Endothelial cell of umbilical vein (primary cell): ENCODE measurements at regions not wholly inside any gene's neighbourhood (a gene's known extent, or its start where the extent isn't known, plus 50 kb on each side); places are given as distances from the start of the nearest gene placed in this dataset.
"Not testable (repeated sequence)": the region's sequence is repeated elsewhere in the genome, so short reads cannot be mapped to it uniquely, and the experiment has no call there.

Experiments
- BruUV-seq: library from RNA; stranded (reverse); fragments of 400-500 nt; replicated peaks from 2 replicates; lab custom pipeline; 2021; lab: Mats Ljungman, UMichigan
- CTCF ChIA-PET: fragments of 300-600, 350-600 bp; sonication (Branson Sonifier 250); formaldehyde crosslinking; loops from one replicate; lab custom pipeline; 2021; ENCODE audit warnings: antibody characterized with exemption, inconsistent platforms; lab: Charles Lee
- POLR2A ChIA-PET: fragments of 300-600, 350-600 bp; sonication (Branson Sonifier 250); formaldehyde crosslinking; loops from one replicate; lab custom pipeline; 2021; ENCODE audit warnings: antibody characterized with exemption, inconsistent platforms; lab: Charles Lee
- DNase-seq: peaks from one replicate; pipeline ENCODE4 v3.0.0-alpha.2; 2011; ENCODE audit warnings: low read depth, low spot score
- FAIRE-seq: peaks from 2 replicates; lab custom pipeline; 2011; peaks lifted over from hg19 to GRCh38; lab: Jason Lieb, UNC
- H2AFZ ChIP-seq: 2 replicates; pipeline ENCODE4 v1.6.0; 2012; ENCODE audit warnings: low read depth, low read length, control low read depth, inconsistent platforms
- H3K27ac ChIP-seq: 2 replicates; pipeline ENCODE4 v1.5.1; 2011; ENCODE audit warnings: low read depth, mild to moderate bottlenecking, control low read depth, low read length, moderate library complexity; ENCODE audit not compliant: insufficient read depth
- H3K27me3 ChIP-seq, 2 experiments: 2 replicates each; pipeline versions ENCODE4 v1.6.0 to v1.6.1; 2011; ENCODE audit warnings: low read length in 2 of 2, mixed read lengths in 1 of 2; ENCODE audit not compliant: control insufficient read depth in 2 of 2, insufficient read depth in 2 of 2
- H3K36me3 ChIP-seq, 2 experiments: 2 replicates in 1 of 2; 3 replicates in 1 of 2; pipeline ENCODE4 v1.5.1; 2011; ENCODE audit warnings: low read length in 2 of 2, mild to moderate bottlenecking in 1 of 2, moderate library complexity in 1 of 2; ENCODE audit not compliant: control insufficient read depth in 2 of 2, insufficient read depth in 2 of 2; ENCODE audit errors: extremely low read depth in 1 of 2
- H3K4me1 ChIP-seq: 3 replicates; pipeline ENCODE4 v1.5.1; 2011; ENCODE audit warnings: mild to moderate bottlenecking, low read length; ENCODE audit not compliant: control insufficient read depth, insufficient read depth; ENCODE audit errors: extremely low read depth
- H3K4me2 ChIP-seq: 2 replicates; pipeline ENCODE4 v1.6.1; 2011; ENCODE audit warnings: low read length, control low read depth, mixed read lengths; ENCODE audit not compliant: insufficient read depth
- H3K4me3 ChIP-seq, 3 experiments: fragments of 200-600 bp in 1 of 3; sonication (generic), shearing (Covaris generic) in 1 of 3; replicated peaks in 1 of 3; 2 replicates each; pipeline ENCODE4 v1.5.1; 2011 to 2016; ENCODE audit warnings: control low read depth in 3 of 3, low read length in 3 of 3, mild to moderate bottlenecking in 2 of 3, inconsistent platforms in 1 of 3, low read depth in 1 of 3, moderate library complexity in 1 of 3; ENCODE audit not compliant: insufficient read depth in 1 of 3
- H3K79me2 ChIP-seq: 2 replicates; pipeline ENCODE4 v1.6.0; 2012; ENCODE audit warnings: low read length, inconsistent platforms; ENCODE audit not compliant: control insufficient read depth, insufficient read depth
- H3K9ac ChIP-seq: replicated peaks from 2 replicates; pipeline ENCODE3; 2011; ENCODE audit warnings: low read length, control low read depth; ENCODE audit not compliant: insufficient read depth; ENCODE audit errors: extremely low read depth
- H3K9me1 ChIP-seq: replicated peaks from 3 replicates; pipeline ENCODE4 v1.6.0; 2011; ENCODE audit warnings: mild to moderate bottlenecking, low read length; ENCODE audit not compliant: control insufficient read depth, insufficient read depth; ENCODE audit errors: extremely low read depth
- H3K9me3 ChIP-seq: replicated peaks from 2 replicates; pipeline ENCODE4 v1.5.1; 2012; ENCODE audit warnings: low read length, inconsistent platforms; ENCODE audit not compliant: control insufficient read depth, insufficient read depth
- H4K20me1 ChIP-seq: replicated peaks from 2 replicates; pipeline ENCODE3; 2011; ENCODE audit warnings: mild to moderate bottlenecking, low read length; ENCODE audit not compliant: control insufficient read depth, insufficient read depth; ENCODE audit errors: extremely low read depth
- CTCF ChIP-seq, 2 donors: IDR thresholded peaks; 1 replicate in 1 of 2; 2 replicates in 1 of 2; pipeline ENCODE4 v1.5.1; 2011; ENCODE audit warnings: low read length in 2 of 2, mild to moderate bottlenecking in 2 of 2, moderate library complexity in 2 of 2, control low read depth in 1 of 2, inconsistent platforms in 1 of 2, low read depth in 1 of 2; ENCODE audit not compliant: insufficient read depth in 1 of 2; ENCODE audit errors: extremely low read depth in 1 of 2
- EZH2 ChIP-seq: IDR thresholded peaks from 2 replicates; pipeline ENCODE4 v1.6.1; 2012; ENCODE audit warnings: borderline replicate concordance, low read depth, mild to moderate bottlenecking, moderate library complexity, low read length, inconsistent platforms; ENCODE audit not compliant: severe bottlenecking
- FOS ChIP-seq: IDR thresholded peaks from 2 replicates; pipeline ENCODE4 v1.6.1; 2011; ENCODE audit warnings: mild to moderate bottlenecking, low read length, moderate library complexity, borderline replicate concordance; ENCODE audit not compliant: insufficient read depth
- GATA2 ChIP-seq: IDR thresholded peaks from 2 replicates; pipeline ENCODE4 v1.7.0; 2011; ENCODE audit warnings: low read depth, mild to moderate bottlenecking, moderate library complexity, mixed read lengths, low read length; ENCODE audit not compliant: insufficient read length, insufficient read depth
- JUN ChIP-seq: IDR thresholded peaks from 2 replicates; pipeline ENCODE4 v1.6.1; 2011; ENCODE audit warnings: borderline replicate concordance, low read depth; ENCODE audit not compliant: insufficient read length, insufficient read depth
- MAX ChIP-seq: IDR thresholded peaks from 2 replicates; pipeline ENCODE4 v1.6.1; 2011; ENCODE audit not compliant: insufficient read depth, insufficient read length
- MYC ChIP-seq: IDR thresholded peaks from one replicate; pipeline ENCODE4 v1.6.1; 2011; ENCODE audit warnings: mild to moderate bottlenecking, low read depth, low read length
- POLR2A ChIP-seq: IDR thresholded peaks from 2 replicates; pipeline ENCODE4 v1.6.1; 2012; ENCODE audit warnings: low read depth, mild to moderate bottlenecking, control low read depth, low read length
- POLR2AphosphoS5 ChIP-seq: IDR thresholded peaks from 2 replicates; pipeline ENCODE4 v1.6.1; 2012; ENCODE audit warnings: low read depth, mild to moderate bottlenecking, control low read depth, low read length, moderate library complexity; ENCODE audit not compliant: insufficient read depth
- dilution Hi-C: fragments of 300-500 bp; cut with MboI; formaldehyde crosslinking; loops from one replicate; pipeline ENCODE4 v1.15.0; 2019; ENCODE audit warnings: low sequenced_read_pairs; ENCODE audit not compliant: extremely low pct_ligation_motif_present
- intact Hi-C: fragments of 100-400 bp; cut with micrococcal nuclease; formaldehyde crosslinking; loops from one replicate; pipeline ENCODE4 v1.10.0; 2022

- Histone ChIP-seq H3K36me3 (no peaks in the 10 kb centered on the region), H4K20me1 (no peaks in the 10 kb centered on the region), H3K4me2 (no peak overlapping the region), H3K79me2 (no peaks in the 10 kb centered on the region), H3K27me3 (no peaks in the 10 kb centered on the region), H3K9ac (no peak overlapping the region), H3K4me3 (no peak overlapping the region), H3K27ac (no peak overlapping the region), H3K9me3 (no peaks in the 10 kb centered on the region), H3K9me1 (no peaks in the 10 kb centered on the region), H2AFZ (no peak overlapping the region), H3K4me1 (no peaks in the 10 kb centered on the region)
- intact Hi-C loops: no loop called here
- FAIRE-seq (no peak), DNase-seq (no peak)
- CTCF ChIA-PET: no interaction called here
- no peak for TF ChIP-seq POLR2AphosphoS5
- TF ChIP-seq MYC: no peak
- no peak for TF ChIP-seq POLR2A
- no peak for TF ChIP-seq FOS
- no peak for TF ChIP-seq EZH2
- no peak for TF ChIP-seq GATA2
- no peak for TF ChIP-seq MAX
- no peak for TF ChIP-seq CTCF (IDR thresholded peaks at IDR 0.05; ENCODE audit: extremely low read depth in 1 of 2, insufficient read depth in 1 of 2, low read depth in 1 of 2, low read length in 2 of 2)
- no peak for TF ChIP-seq JUN
- POLR2A ChIA-PET: no interaction called here
- no TSS peak for BruUV-seq
- dilution Hi-C loops: no loop called here
These were observed 909.7 kb downstream of the PLOD2 start for GRCh38 chr3:145251311-145251710.

- H2AFZ ChIP-seq, intact Hi-C loops, H3K27me3 ChIP-seq, H3K4me2 ChIP-seq, H3K9ac ChIP-seq, H3K4me3 ChIP-seq, DNase-seq, H3K36me3 ChIP-seq, H3K27ac ChIP-seq, BruUV-seq, CTCF ChIA-PET, H3K9me3 ChIP-seq, H4K20me1 ChIP-seq, dilution Hi-C loops, FAIRE-seq, POLR2A ChIA-PET, H3K9me1 ChIP-seq, H3K79me2 ChIP-seq, H3K4me1 ChIP-seq: not testable (repeated sequence)
These were observed 903.0 kb downstream of the PLOD2 start for GRCh38 chr3:145257967-145258366.
